IPS-NIHi7 (cell line): ENCODE measurements at regions not wholly inside any gene's neighbourhood (a gene's known extent, or its start where the extent isn't known, plus 50 kb on each side); places are given as distances from the start of the nearest gene placed in this dataset.
"Not testable (repeated sequence)": the region's sequence is repeated elsewhere in the genome, so short reads cannot be mapped to it uniquely, and the experiment has no call there.

Experiments used
- DNase-seq: peaks from one replicate; pipeline ENCODE4 v3.0.0; 2012; ENCODE audit warnings: mixed read lengths; ENCODE audit errors: extremely low spot score

GRCh38 chr1:91207691-91208090 lies 185.9 kb upstream of the ZNF644 start:
- not testable (repeated sequence) for DNase-seq

- DNase-seq = not testable (repeated sequence)
Observed at GRCh38 chr1:91204150-91204549, 182.3 kb upstream of the ZNF644 start.

- DNase-seq = no peak
Observed at GRCh38 chr1:91201694-91202093, 179.9 kb upstream of the ZNF644 start.

- no peak for DNase-seq
Observed at GRCh38 chr1:91201176-91201575, 179.3 kb upstream of the ZNF644 start.

- no peak for DNase-seq
Observed at GRCh38 chr1:91200675-91201074, 178.8 kb upstream of the ZNF644 start.

- DNase-seq = no peak
Observed at GRCh38 chr1:91199988-91200387, 178.2 kb upstream of the ZNF644 start.

- DNase-seq = no peak
Observed at GRCh38 chr1:91190996-91191395, 169.2 kb upstream of the ZNF644 start.

GRCh38 chr1:91189096-91189495 lies 167.3 kb upstream of the ZNF644 start:
- no peak for DNase-seq

GRCh38 chr1:91182807-91183206 lies 161.0 kb upstream of the ZNF644 start:
- DNase-seq = not testable (repeated sequence)

GRCh38 chr1:91176250-91176649 lies 154.4 kb upstream of the ZNF644 start:
- DNase-seq = no peak

GRCh38 chr1:91174734-91175133 lies 152.9 kb upstream of the ZNF644 start:
- no peak for DNase-seq

GRCh38 chr1:91173346-91173890 lies 151.6 kb upstream of the ZNF644 start:
- DNase-seq = no peak

GRCh38 chr1:91172541-91172940 lies 150.7 kb upstream of the ZNF644 start:
- no peak for DNase-seq

- DNase-seq = no peak
Observed at GRCh38 chr1:91171898-91172297, 150.1 kb upstream of the ZNF644 start.

GRCh38 chr1:91170571-91170970 lies 148.7 kb upstream of the ZNF644 start:
- DNase-seq = no peak

- peak; percentile 79 for DNase-seq
Observed at GRCh38 chr1:91166106-91166712, 144.4 kb upstream of the ZNF644 start.

- DNase-seq = peak; percentile 93
Observed at GRCh38 chr1:91165033-91165654, 143.3 kb upstream of the ZNF644 start.

- no peak for DNase-seq
Observed at GRCh38 chr1:91162613-91163012, 140.8 kb upstream of the ZNF644 start.

GRCh38 chr1:91161749-91162148 lies 139.9 kb upstream of the ZNF644 start:
- no peak for DNase-seq

- no peak for DNase-seq
Observed at GRCh38 chr1:91161166-91161565, 139.3 kb upstream of the ZNF644 start.

GRCh38 chr1:91160363-91161075 lies 138.7 kb upstream of the ZNF644 start:
- DNase-seq = no peak

- DNase-seq = no peak
Observed at GRCh38 chr1:91153341-91153740, 131.5 kb upstream of the ZNF644 start.

- no peak for DNase-seq
Observed at GRCh38 chr1:91152331-91152730, 130.5 kb upstream of the ZNF644 start.
